ENCODE measurements at regions not wholly inside any gene's neighbourhood (a gene's known extent, or its start where the extent isn't known, plus 50 kb on each side); places are given as distances from the start of the nearest gene placed in this dataset.

GRCh38 chr5:167908606-167909005 lies 382.8 kb upstream of the WWC1 start:
- Mint-ChIP-seq H3K4me3 (no peak overlapping the region), H3K4me1 (ENCODE audit: low read depth) (no peaks in the 10 kb centered on the region), H3K9me3 (no peaks in the 10 kb centered on the region), H3K27ac (no peak overlapping the region), H3K36me3 (ENCODE audit: low read depth) (no peaks in the 10 kb centered on the region), H3K27me3 (no peaks in the 10 kb centered on the region)
- CTCF ChIA-PET, result interaction anchor here (0.6 kb wide), 1 partner anchor 1117 kb away, joined by 5 read pairs; no protein-coding TSS in a partner anchor
- POLR2A ChIA-PET, result no interaction called here
- TF ChIP-seq, protein P1, sequence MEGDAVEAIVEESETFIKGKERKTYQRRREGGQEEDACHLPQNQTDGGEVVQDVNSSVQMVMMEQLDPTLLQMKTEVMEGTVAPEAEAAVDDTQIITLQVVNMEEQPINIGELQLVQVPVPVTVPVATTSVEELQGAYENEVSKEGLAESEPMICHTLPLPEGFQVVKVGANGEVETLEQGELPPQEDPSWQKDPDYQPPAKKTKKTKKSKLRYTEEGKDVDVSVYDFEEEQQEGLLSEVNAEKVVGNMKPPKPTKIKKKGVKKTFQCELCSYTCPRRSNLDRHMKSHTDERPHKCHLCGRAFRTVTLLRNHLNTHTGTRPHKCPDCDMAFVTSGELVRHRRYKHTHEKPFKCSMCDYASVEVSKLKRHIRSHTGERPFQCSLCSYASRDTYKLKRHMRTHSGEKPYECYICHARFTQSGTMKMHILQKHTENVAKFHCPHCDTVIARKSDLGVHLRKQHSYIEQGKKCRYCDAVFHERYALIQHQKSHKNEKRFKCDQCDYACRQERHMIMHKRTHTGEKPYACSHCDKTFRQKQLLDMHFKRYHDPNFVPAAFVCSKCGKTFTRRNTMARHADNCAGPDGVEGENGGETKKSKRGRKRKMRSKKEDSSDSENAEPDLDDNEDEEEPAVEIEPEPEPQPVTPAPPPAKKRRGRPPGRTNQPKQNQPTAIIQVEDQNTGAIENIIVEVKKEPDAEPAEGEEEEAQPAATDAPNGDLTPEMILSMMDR (IDR thresholded peaks at IDR 0.05), result no peak
- no peak for DNase-seq
- intact Hi-C loops (cut with micrococcal nuclease), result no loop called here
- ATAC-seq, result no peak

DNA sequence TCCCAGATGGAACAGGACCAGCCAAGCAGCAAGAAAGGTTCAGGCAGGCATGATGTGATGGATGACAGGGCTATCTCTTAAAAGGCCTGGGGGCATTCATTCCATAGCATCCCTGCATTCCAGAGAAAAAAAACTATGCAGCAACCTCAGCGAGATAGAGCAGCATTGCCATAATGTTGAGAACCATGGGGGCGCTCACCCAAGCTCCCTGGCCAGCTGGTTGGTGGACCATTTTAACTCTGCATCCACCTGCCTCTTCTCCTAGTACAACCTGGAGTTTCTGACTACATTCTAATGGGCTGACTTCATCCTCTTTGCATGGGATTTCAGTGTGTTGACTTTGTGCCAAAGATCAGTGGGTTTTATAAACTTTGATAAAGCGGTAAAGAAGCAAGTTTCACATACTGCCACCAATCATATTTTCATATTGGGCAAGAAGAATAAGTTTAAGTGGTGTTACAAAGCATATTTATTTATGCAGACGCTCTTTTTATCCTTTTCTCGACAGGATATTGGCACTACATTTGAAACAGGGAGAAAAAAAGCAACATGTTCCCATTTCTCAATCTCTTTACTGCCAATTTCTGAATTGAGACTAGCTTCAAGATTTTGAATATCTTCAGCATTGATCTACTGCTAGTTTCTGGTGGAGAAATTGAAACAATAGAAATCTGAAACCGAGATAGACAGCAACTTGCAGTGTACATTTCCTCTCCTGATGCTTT lies 378.3 kb upstream of the WWC1 start:
- no peaks in the 10 kb centered on the region for H3K36me3 Mint-ChIP-seq (ENCODE audit: low read depth)
- CTCF ChIA-PET, result no interaction called here
- DNase-seq, result no peak

DNA sequence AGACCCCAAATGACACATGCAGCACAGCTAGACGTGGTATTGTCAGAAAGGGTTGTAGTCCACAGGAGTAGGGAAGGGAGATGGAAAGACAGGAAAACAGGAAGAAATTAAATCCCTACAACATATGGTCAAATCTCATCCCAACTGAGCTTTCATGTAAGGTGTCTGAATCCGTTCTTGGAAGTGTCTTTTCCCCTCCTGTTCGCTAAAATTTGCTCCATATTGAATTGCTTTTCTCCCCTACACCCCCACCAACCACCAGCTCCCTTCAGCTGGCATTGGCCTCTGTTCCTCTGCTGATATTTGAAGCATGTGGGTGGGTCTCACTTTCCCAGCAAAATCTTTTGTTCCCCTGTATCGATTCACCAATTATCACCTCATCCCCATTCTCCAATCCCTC lies 376.2 kb upstream of the WWC1 start:
- H3K4me3 Mint-ChIP-seq, result no peak overlapping the region
- no peak for DNase-seq
- intact Hi-C loops (cut with micrococcal nuclease), result no loop called here
- TF ChIP-seq, protein P1 (IDR thresholded peaks at IDR 0.05), result no peak
- no peak for ATAC-seq
- no peak overlapping the region for H3K27ac Mint-ChIP-seq
- H3K36me3 Mint-ChIP-seq (ENCODE audit: low read depth), result no peaks in the 10 kb centered on the region
- POLR2A ChIA-PET, result no interaction called here
- H3K9me3 Mint-ChIP-seq, result no peaks in the 10 kb centered on the region
- H3K4me1 Mint-ChIP-seq (ENCODE audit: low read depth), result no peaks in the 10 kb centered on the region
- no peaks in the 10 kb centered on the region for H3K27me3 Mint-ChIP-seq
- CTCF ChIA-PET, result interaction anchor here (1.2 kb wide), 1 partner anchor 11 kb away, joined by 3 read pairs; no protein-coding TSS in a partner anchor

More for the DNA sequence above, 378.3 kb upstream of the WWC1 start:
- Mint-ChIP-seq H3K27me3 (no peaks in the 10 kb centered on the region), H3K27ac (no peak overlapping the region), H3K9me3 (no peaks in the 10 kb centered on the region), H3K4me1 (ENCODE audit: low read depth) (no peaks in the 10 kb centered on the region), H3K4me3 (no peak overlapping the region)
- ATAC-seq, result no peak
- TF ChIP-seq, protein P1 (IDR thresholded peaks at IDR 0.05), result no peak
- POLR2A ChIA-PET, result no interaction called here
- intact Hi-C loops (cut with micrococcal nuclease), result no loop called here

DNA sequence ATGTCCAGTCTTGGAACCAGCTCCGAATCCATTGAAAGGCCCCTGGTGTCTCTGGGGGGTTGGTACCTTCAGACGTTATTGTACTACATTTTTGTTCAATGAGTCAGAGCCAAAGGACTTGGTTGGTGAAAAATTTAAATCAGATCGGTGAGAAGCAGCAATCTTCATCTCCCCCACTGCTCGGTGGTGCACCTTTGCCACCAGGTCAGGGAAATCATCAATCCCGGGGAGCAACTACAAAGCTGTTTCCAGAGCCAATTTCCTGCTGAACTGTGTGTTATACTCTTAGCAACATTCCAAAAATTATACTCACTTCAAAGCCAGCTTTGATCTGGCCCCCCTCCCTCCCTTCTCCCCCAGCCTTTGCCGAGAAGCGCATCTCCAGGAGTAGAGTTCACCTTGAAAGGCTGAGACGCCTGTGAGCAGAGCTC lies 375.2 kb upstream of the WWC1 start:
- H3K36me3 Mint-ChIP-seq (ENCODE audit: low read depth), result no peaks in the 10 kb centered on the region
- TF ChIP-seq, protein P1 (IDR thresholded peaks at IDR 0.05), result no peak
- intact Hi-C loops (cut with micrococcal nuclease), result no loop called here
- no peaks in the 10 kb centered on the region for H3K9me3 Mint-ChIP-seq
- H3K4me1 Mint-ChIP-seq (ENCODE audit: low read depth), result no peaks in the 10 kb centered on the region
- ATAC-seq, result no peak
- H3K27me3 Mint-ChIP-seq, result no peaks in the 10 kb centered on the region
- CTCF ChIA-PET, result no interaction called here
- DNase-seq, result no peak
- POLR2A ChIA-PET, result no interaction called here
- no peak overlapping the region for H3K27ac Mint-ChIP-seq
- H3K4me3 Mint-ChIP-seq, result no peak overlapping the region

DNA sequence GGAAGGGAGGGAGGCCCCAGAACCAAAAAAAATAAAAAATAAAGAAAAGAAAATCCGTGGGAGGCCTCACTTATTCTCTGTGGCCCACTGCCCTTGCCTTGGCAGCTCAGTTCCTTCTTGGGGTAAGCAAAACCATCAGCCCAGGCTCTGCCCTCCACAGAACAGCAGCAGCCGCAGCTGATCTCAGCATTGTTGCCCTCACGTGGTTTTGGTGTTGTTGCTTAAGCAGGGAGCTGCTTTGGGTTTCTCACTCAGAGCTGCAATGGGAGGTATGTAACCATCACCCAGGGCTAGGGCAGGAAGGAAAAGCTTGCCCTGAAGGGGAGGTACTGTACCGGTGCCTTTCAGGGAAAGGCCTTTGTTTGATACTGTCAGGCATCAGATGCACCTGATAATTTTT lies 374.7 kb upstream of the WWC1 start:
- H3K27ac Mint-ChIP-seq, result no peak overlapping the region

More for the DNA sequence above, 374.7 kb upstream of the WWC1 start:
- Mint-ChIP-seq H3K9me3 (no peaks in the 10 kb centered on the region), H3K36me3 (ENCODE audit: low read depth) (no peaks in the 10 kb centered on the region), H3K4me1 (ENCODE audit: low read depth) (no peaks in the 10 kb centered on the region), H3K27me3 (no peaks in the 10 kb centered on the region), H3K4me3 (no peak overlapping the region)
- ChIA-PET POLR2A (no interaction called here), CTCF (no interaction called here)
- DNase-seq, result no peak
- TF ChIP-seq, protein P1 (IDR thresholded peaks at IDR 0.05), result no peak
- intact Hi-C loops (cut with micrococcal nuclease), result no loop called here
- ATAC-seq, result no peak

Data from activated CD8-positive, alpha-beta T cell treated with anti-CD3 and anti-CD28 coated beads for 36 hours (primary cell).